ENCODE measurements at regions not wholly inside any gene's neighbourhood (a gene's known extent, or its start where the extent isn't known, plus 50 kb on each side); places are given as distances from the start of the nearest gene placed in this dataset.

DNA sequence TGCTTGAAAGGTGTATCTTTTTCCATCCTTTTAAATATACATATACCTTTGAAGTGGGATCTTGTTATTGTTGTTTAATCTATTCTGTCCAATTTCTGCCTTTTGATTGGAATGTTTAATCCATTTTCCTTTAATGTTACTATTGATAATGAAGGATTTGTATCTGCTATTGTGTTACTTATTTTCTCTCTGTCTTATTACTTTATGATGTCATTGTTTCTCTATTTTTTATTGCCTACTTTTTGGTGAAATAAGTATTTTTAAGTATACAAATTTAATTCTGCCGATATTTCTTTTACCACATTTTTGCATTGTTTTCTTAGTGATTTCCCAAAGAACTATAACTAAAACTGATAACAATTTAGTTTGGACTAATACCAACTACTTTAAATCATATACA is 121.8 kb downstream of the RASSF9 start:
- H3K4me2 ChIP-seq (ENCODE audit: insufficient read depth, low read length), result no peak overlapping the region
- no peak overlapping the region for H3K27ac ChIP-seq (ENCODE audit: extremely low read depth, low read depth, low read length)
- H3K4me3 ChIP-seq, result no peak overlapping the region
- no peak overlapping the region for H2AFZ ChIP-seq (ENCODE audit: low read depth, low read length)
- peaks cover 2% of the 10 kb centered on the region; the same call in 1 of the 2 replicates for H3K9me3 ChIP-seq (replicated peaks; ENCODE audit: control insufficient read depth, insufficient read depth, low read depth, low read length)
- WGBS (ENCODE audit: insufficient coverage, low coverage, missing lambda C conversion rate), result 0% methylated on average over 1 of the region's 1 CpG
- FAIRE-seq (no peak), ATAC-seq (no peak), DNase-seq (ENCODE audit: extremely low read depth in 1 of 4, low spot score in 3 of 4) (no peak)
- no peaks in the 10 kb centered on the region for H4K20me1 ChIP-seq (replicated peaks; ENCODE audit: control insufficient read depth, insufficient read depth, low read length)
- H3K79me2 ChIP-seq (ENCODE audit: control insufficient read depth, insufficient read depth, low read length), result no peaks in the 10 kb centered on the region
- intact Hi-C loops (cut with micrococcal nuclease) (no loop called here), in situ Hi-C loops (cut with MboI) (no loop called here)
- BruUV-seq (replicated peaks), result no TSS peak
- H3K27me3 ChIP-seq (ENCODE audit: control insufficient read depth in 2 of 2, insufficient read depth in 2 of 2, low read length in 2 of 2), result no peaks in the 10 kb centered on the region
- CTCF ChIA-PET (ENCODE audit: low intra/inter-chr PET ratio), result no interaction called here
- H3K9me1 ChIP-seq (ENCODE audit: control insufficient read depth, insufficient read depth, low read length), result no peaks in the 10 kb centered on the region
- no peaks in the 10 kb centered on the region for H3K36me3 ChIP-seq (ENCODE audit: control insufficient read depth, insufficient read depth, low read length)
- POLR2A ChIA-PET, result no interaction called here
- H3K4me1 ChIP-seq (replicated peaks in 1 of 2; ENCODE audit: control insufficient read depth in 2 of 2, insufficient read depth in 2 of 2, low read length in 2 of 2), result no peaks in the 10 kb centered on the region
- H3K9ac ChIP-seq (ENCODE audit: insufficient read depth in 1 of 2, low read depth in 2 of 2, low read length in 2 of 2), result no peak overlapping the region
- TF ChIP-seq SIN3B (IDR thresholded peaks at IDR 0.05; ENCODE audit: low read depth) (no peak), KHSRP (IDR thresholded peaks at IDR 0.05) (no peak), ILF3 (IDR thresholded peaks at IDR 0.05; ENCODE audit: borderline replicate concordance) (no peak), SLC30A9 (CRISPR knock-in tag; IDR thresholded peaks at IDR 0.05) (no peak), CBFB (CRISPR knock-in tag; IDR thresholded peaks at IDR 0.05) (no peak), L3MBTL2 (IDR thresholded peaks at IDR 0.05) (no peak), PATZ1 (CRISPR knock-in tag; IDR thresholded peaks at IDR 0.05; ENCODE audit: borderline replicate concordance) (no peak), U2AF1 (optimal IDR thresholded peaks at IDR 0.05; ENCODE audit: low read depth, low read length) (no peak), CHD4 (IDR thresholded peaks at IDR 0.05; ENCODE audit: insufficient read depth, insufficient replicate concordance, low read depth, low read length, poor library complexity, severe bottlenecking) (no peak), PPARD (CRISPR knock-in tag; IDR thresholded peaks at IDR 0.05) (no peak), ZNF324 (CRISPR knock-in tag; IDR thresholded peaks at IDR 0.05) (no peak), TBL1XR1 (IDR thresholded peaks at IDR 0.05; ENCODE audit: low read length in 2 of 2) (no peak)
- TF ChIP-seq, protein P1, sequence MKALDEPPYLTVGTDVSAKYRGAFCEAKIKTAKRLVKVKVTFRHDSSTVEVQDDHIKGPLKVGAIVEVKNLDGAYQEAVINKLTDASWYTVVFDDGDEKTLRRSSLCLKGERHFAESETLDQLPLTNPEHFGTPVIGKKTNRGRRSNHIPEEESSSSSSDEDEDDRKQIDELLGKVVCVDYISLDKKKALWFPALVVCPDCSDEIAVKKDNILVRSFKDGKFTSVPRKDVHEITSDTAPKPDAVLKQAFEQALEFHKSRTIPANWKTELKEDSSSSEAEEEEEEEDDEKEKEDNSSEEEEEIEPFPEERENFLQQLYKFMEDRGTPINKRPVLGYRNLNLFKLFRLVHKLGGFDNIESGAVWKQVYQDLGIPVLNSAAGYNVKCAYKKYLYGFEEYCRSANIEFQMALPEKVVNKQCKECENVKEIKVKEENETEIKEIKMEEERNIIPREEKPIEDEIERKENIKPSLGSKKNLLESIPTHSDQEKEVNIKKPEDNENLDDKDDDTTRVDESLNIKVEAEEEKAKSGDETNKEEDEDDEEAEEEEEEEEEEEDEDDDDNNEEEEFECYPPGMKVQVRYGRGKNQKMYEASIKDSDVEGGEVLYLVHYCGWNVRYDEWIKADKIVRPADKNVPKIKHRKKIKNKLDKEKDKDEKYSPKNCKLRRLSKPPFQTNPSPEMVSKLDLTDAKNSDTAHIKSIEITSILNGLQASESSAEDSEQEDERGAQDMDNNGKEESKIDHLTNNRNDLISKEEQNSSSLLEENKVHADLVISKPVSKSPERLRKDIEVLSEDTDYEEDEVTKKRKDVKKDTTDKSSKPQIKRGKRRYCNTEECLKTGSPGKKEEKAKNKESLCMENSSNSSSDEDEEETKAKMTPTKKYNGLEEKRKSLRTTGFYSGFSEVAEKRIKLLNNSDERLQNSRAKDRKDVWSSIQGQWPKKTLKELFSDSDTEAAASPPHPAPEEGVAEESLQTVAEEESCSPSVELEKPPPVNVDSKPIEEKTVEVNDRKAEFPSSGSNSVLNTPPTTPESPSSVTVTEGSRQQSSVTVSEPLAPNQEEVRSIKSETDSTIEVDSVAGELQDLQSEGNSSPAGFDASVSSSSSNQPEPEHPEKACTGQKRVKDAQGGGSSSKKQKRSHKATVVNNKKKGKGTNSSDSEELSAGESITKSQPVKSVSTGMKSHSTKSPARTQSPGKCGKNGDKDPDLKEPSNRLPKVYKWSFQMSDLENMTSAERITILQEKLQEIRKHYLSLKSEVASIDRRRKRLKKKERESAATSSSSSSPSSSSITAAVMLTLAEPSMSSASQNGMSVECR (CRISPR knock-in tag; IDR thresholded peaks at IDR 0.05), result no peak
- TF ChIP-seq, protein P2, sequence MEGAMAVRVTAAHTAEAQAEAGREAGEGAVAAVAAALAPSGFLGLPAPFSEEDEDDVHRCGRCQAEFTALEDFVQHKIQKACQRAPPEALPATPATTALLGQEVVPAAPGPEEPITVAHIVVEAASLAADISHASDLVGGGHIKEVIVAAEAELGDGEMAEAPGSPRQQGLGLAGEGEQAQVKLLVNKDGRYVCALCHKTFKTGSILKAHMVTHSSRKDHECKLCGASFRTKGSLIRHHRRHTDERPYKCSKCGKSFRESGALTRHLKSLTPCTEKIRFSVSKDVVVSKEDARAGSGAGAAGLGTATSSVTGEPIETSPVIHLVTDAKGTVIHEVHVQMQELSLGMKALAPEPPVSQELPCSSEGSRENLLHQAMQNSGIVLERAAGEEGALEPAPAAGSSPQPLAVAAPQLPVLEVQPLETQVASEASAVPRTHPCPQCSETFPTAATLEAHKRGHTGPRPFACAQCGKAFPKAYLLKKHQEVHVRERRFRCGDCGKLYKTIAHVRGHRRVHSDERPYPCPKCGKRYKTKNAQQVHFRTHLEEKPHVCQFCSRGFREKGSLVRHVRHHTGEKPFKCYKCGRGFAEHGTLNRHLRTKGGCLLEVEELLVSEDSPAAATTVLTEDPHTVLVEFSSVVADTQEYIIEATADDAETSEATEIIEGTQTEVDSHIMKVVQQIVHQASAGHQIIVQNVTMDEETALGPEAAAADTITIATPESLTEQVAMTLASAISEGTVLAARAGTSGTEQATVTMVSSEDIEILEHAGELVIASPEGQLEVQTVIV (CRISPR knock-in tag; IDR thresholded peaks at IDR 0.05; ENCODE audit: borderline replicate concordance), result no peak

Data from K562 (cell line).